ENCODE measurements at regions not wholly inside any gene's neighbourhood (a gene's known extent, or its start where the extent isn't known, plus 50 kb on each side); places are given as distances from the start of the nearest gene placed in this dataset.
"Not testable (repeated sequence)": the region's sequence is repeated elsewhere in the genome, so short reads cannot be mapped to it uniquely, and the experiment has no call there.

- DNase-seq, result peak; percentile 65
These were observed 78.3 kb upstream of the SLC16A7 start for GRCh38 chr12:59517522-59517921.

- no peak for DNase-seq
These were observed 94.9 kb upstream of the SLC16A7 start for GRCh38 chr12:59500915-59501314.

GRCh38 chr12:59500335-59500734, 95.5 kb upstream of the SLC16A7 start:
- DNase-seq, result no peak

- no peak for DNase-seq
These were observed 96.1 kb upstream of the SLC16A7 start for GRCh38 chr12:59499774-59500173.

GRCh38 chr12:59494617-59495016, 101.2 kb upstream of the SLC16A7 start:
- DNase-seq, result no peak

GRCh38 chr12:59491877-59492276, 104.0 kb upstream of the SLC16A7 start:
- DNase-seq, result no peak

GRCh38 chr12:59486827-59487226, 109.0 kb upstream of the SLC16A7 start:
- DNase-seq, result no peak

- no peak for DNase-seq
These were observed 111.3 kb upstream of the SLC16A7 start for GRCh38 chr12:59484575-59484974.

- not testable (repeated sequence) for DNase-seq
These were observed 121.6 kb upstream of the SLC16A7 start for GRCh38 chr12:59474236-59474635.

- DNase-seq, result no peak
These were observed 123.6 kb upstream of the SLC16A7 start for GRCh38 chr12:59472273-59472672.

GRCh38 chr12:59459966-59460660, 135.7 kb upstream of the SLC16A7 start:
- no peak for DNase-seq

GRCh38 chr12:59453475-59453874, 142.4 kb upstream of the SLC16A7 start:
- no peak for DNase-seq

GRCh38 chr12:59452746-59453145, 143.1 kb upstream of the SLC16A7 start:
- DNase-seq, result no peak

- DNase-seq, result no peak
These were observed 143.6 kb upstream of the SLC16A7 start for GRCh38 chr12:59452259-59452658.

GRCh38 chr12:59446116-59446515, 149.7 kb upstream of the SLC16A7 start:
- DNase-seq, result no peak

GRCh38 chr12:59444932-59445331, 150.9 kb upstream of the SLC16A7 start:
- DNase-seq, result no peak

- no peak for DNase-seq
These were observed 163.8 kb upstream of the SLC16A7 start for GRCh38 chr12:59432057-59432456.

GRCh38 chr12:59431266-59431665, 164.6 kb upstream of the SLC16A7 start:
- no peak for DNase-seq

- DNase-seq, result no peak
These were observed 166.1 kb upstream of the SLC16A7 start for GRCh38 chr12:59429766-59430165.

GRCh38 chr12:59425798-59426197, 170.0 kb upstream of the SLC16A7 start:
- DNase-seq, result peak; percentile 64

GRCh38 chr12:59424666-59425065, 171.2 kb upstream of the SLC16A7 start:
- not testable (repeated sequence) for DNase-seq

- no peak for DNase-seq
These were observed 181.8 kb upstream of the SLC16A7 start for GRCh38 chr12:59414051-59414450.

- no peak for DNase-seq
These were observed 187.4 kb upstream of the SLC16A7 start for GRCh38 chr12:59408431-59408830.

- DNase-seq, result no peak
These were observed 188.0 kb upstream of the SLC16A7 start for GRCh38 chr12:59407799-59408198.

GRCh38 chr12:59405992-59406391, 189.8 kb upstream of the SLC16A7 start:
- no peak for DNase-seq

All from NCI-H1105 treated with DMSO at 0.1 percent for 48 hours (cell line).